H1 (cell line): ENCODE measurements at regions not wholly inside any gene's neighbourhood (a gene's known extent, or its start where the extent isn't known, plus 50 kb on each side); places are given as distances from the start of the nearest gene placed in this dataset.

Experiments used
- CTCF ChIA-PET: fragments of 300-600 bp; sonication (Branson Sonifier 250); formaldehyde crosslinking; loops from one replicate; lab custom pipeline; 2021; ENCODE audit not compliant: partially characterized antibody; lab: Charles Lee
- POLR2A ChIA-PET: fragments of 300-600 bp; sonication (Branson Sonifier 250); formaldehyde crosslinking; loops from one replicate; lab custom pipeline; 2021; ENCODE audit warnings: inconsistent platforms; ENCODE audit not compliant: partially characterized antibody; lab: Charles Lee
- DNase-seq, 2 experiments: peaks; one replicate each; pipeline versions ENCODE4 v3.0.0 to v3.0.0-alpha.2; 2010 to 2022; ENCODE audit warnings: low spot score in 2 of 2, low read depth in 1 of 2, mixed read lengths in 1 of 2
- FAIRE-seq: peaks from 2 replicates; lab custom pipeline; 2011; peaks lifted over from hg19 to GRCh38; lab: Jason Lieb, UNC
- H2AFZ ChIP-seq: 2 replicates; pipeline ENCODE4 v1.8.1; 2012; ENCODE audit warnings: low read length, inconsistent platforms
- H2AK5ac ChIP-seq: 2 replicates; pipeline ENCODE4 v1.6.1; 2013; ENCODE audit warnings: low read depth, low read length
- H2BK120ac ChIP-seq: replicated peaks from 2 replicates; pipeline ENCODE3; 2013; ENCODE audit warnings: low read depth, low read length, inconsistent platforms
- H2BK12ac ChIP-seq: 2 replicates; pipeline ENCODE4 v1.6.1; 2013; ENCODE audit warnings: low read depth, low read length
- H2BK15ac ChIP-seq: 2 replicates; pipeline ENCODE4 v1.6.1; 2013; ENCODE audit warnings: low read length
- H2BK20ac ChIP-seq: 2 replicates; pipeline ENCODE4 v1.6.1; 2013; ENCODE audit warnings: low read length
- H2BK5ac ChIP-seq: 2 replicates; pipeline ENCODE4 v1.6.1; 2013; ENCODE audit warnings: low read depth, low read length
- H3K14ac ChIP-seq: 2 replicates; pipeline ENCODE4 v1.6.1; 2013; ENCODE audit warnings: inconsistent platforms; ENCODE audit not compliant: insufficient read length
- H3K18ac ChIP-seq: 2 replicates; pipeline ENCODE4 v1.6.1; 2013; ENCODE audit warnings: low read length; ENCODE audit errors: extremely low read depth
- H3K23ac ChIP-seq: 2 replicates; pipeline ENCODE4 v1.6.1; 2013; ENCODE audit warnings: inconsistent platforms; ENCODE audit not compliant: insufficient read length
- H3K23me2 ChIP-seq: 2 replicates; pipeline ENCODE4 v1.6.1; 2013; ENCODE audit warnings: low read depth, low read length
- H3K27ac ChIP-seq: 2 replicates; pipeline ENCODE4 v1.6.1; 2011; ENCODE audit warnings: low read depth, low read length, inconsistent platforms
- H3K27me3 ChIP-seq, 4 experiments: replicated peaks in 1 of 4; 1 replicate in 1 of 4; 2 replicates in 3 of 4; pipeline versions ENCODE4 v1.6.1 to v1.8.1; 2011 to 2013; ENCODE audit warnings: low read length in 3 of 4, mild to moderate bottlenecking in 3 of 4, inconsistent platforms in 2 of 4, mixed read lengths in 2 of 4, moderate library complexity in 1 of 4; ENCODE audit not compliant: control insufficient read depth in 3 of 4, insufficient read depth in 3 of 4; ENCODE audit errors: extremely low read depth in 1 of 4
- H3K36me3 ChIP-seq, 4 experiments: 2 replicates each; pipeline versions ENCODE4 v1.6.1 to v1.8.1; 2011 to 2013; ENCODE audit warnings: mild to moderate bottlenecking in 4 of 4, low read length in 3 of 4, moderate library complexity in 2 of 4, control low read depth in 1 of 4, inconsistent platforms in 1 of 4; ENCODE audit not compliant: insufficient read depth in 4 of 4, control insufficient read depth in 2 of 4
- H3K4ac ChIP-seq: replicated peaks from 2 replicates; pipeline ENCODE3; 2013; ENCODE audit warnings: low read length, low read depth, mixed read lengths, inconsistent platforms; ENCODE audit not compliant: insufficient read length
- H3K4me1 ChIP-seq, 4 experiments: replicated peaks in 1 of 4; 1 replicate in 1 of 4; 2 replicates in 3 of 4; pipeline versions ENCODE4 v1.6.1 to v1.8.1; 2011 to 2013; ENCODE audit warnings: low read length in 3 of 4, inconsistent platforms in 2 of 4, mixed read lengths in 1 of 4; ENCODE audit not compliant: insufficient read depth in 4 of 4, control insufficient read depth in 3 of 4
- H3K4me2 ChIP-seq, 2 experiments: 2 replicates each; pipeline versions ENCODE4 v1.6.1 to v1.8.1; 2011 to 2013; ENCODE audit warnings: low read depth in 2 of 2, low read length in 2 of 2, control low read depth in 1 of 2, inconsistent platforms in 1 of 2, mild to moderate bottlenecking in 1 of 2; ENCODE audit not compliant: insufficient read depth in 1 of 2
- H3K4me3 ChIP-seq, 4 experiments: fragments of 200-600, 300-600 bp in 1 of 4; sonication (generic), shearing (Covaris generic), sonication (Bioruptor Twin) in 1 of 4; 2 replicates each; pipeline versions ENCODE4 v1.5.1 to v1.8.1; 2011 to 2016; ENCODE audit warnings: low read length in 4 of 4, low read depth in 3 of 4, control low read depth in 2 of 4, inconsistent platforms in 2 of 4, mild to moderate bottlenecking in 2 of 4, mixed read lengths in 1 of 4, moderate library complexity in 1 of 4; ENCODE audit not compliant: insufficient read depth in 2 of 4; ENCODE audit errors: extremely low read depth in 1 of 4
- H3K56ac ChIP-seq: replicated peaks from 2 replicates; pipeline ENCODE3; 2013; ENCODE audit warnings: low read depth, mild to moderate bottlenecking, mixed read lengths, low read length, inconsistent platforms; ENCODE audit not compliant: insufficient read length
- H3K79me1 ChIP-seq: 2 replicates; pipeline ENCODE4 v1.6.1; 2013; ENCODE audit warnings: low read depth, low read length, control low read depth
- H3K79me2 ChIP-seq, 2 experiments: 2 replicates each; pipeline versions ENCODE4 v1.6.1 to v1.8.1; 2012 to 2013; ENCODE audit warnings: low read length in 2 of 2, mild to moderate bottlenecking in 2 of 2, inconsistent platforms in 1 of 2; ENCODE audit not compliant: insufficient read depth in 2 of 2, control insufficient read depth in 1 of 2
- H3K9ac ChIP-seq, 4 experiments: replicated peaks in 1 of 4; 1 replicate in 1 of 4; 2 replicates in 3 of 4; pipeline versions ENCODE4 v1.6.1 to v1.8.1; 2011 to 2013; ENCODE audit warnings: low read depth in 3 of 4, low read length in 3 of 4, control low read depth in 2 of 4, mild to moderate bottlenecking in 2 of 4, moderate library complexity in 2 of 4, inconsistent platforms in 1 of 4; ENCODE audit errors: extremely low read depth in 1 of 4
- H3K9me3 ChIP-seq, 2 experiments: 2 replicates each; pipeline versions ENCODE4 v1.6.1 to v1.8.1; 2012 to 2013; ENCODE audit warnings: mild to moderate bottlenecking in 2 of 2, moderate library complexity in 2 of 2, control low read depth in 1 of 2, inconsistent platforms in 1 of 2, low read depth in 1 of 2, low read length in 1 of 2, mixed read lengths in 1 of 2; ENCODE audit not compliant: insufficient read depth in 2 of 2
- H4K20me1 ChIP-seq, 2 experiments: replicated peaks in 1 of 2; 2 replicates each; pipeline versions ENCODE3 to v1.8.1; 2011 to 2013; ENCODE audit warnings: inconsistent platforms in 2 of 2, low read length in 2 of 2, mild to moderate bottlenecking in 1 of 2; ENCODE audit not compliant: insufficient read depth in 2 of 2, control insufficient read depth in 1 of 2
- H4K5ac ChIP-seq: 2 replicates; pipeline ENCODE4 v1.6.1; 2013; ENCODE audit warnings: low read length, low read depth, mixed read lengths, inconsistent platforms; ENCODE audit not compliant: insufficient read length
- H4K8ac ChIP-seq: 2 replicates; pipeline ENCODE4 v1.8.0; 2013; ENCODE audit warnings: mild to moderate bottlenecking, moderate library complexity, low read length, inconsistent platforms; ENCODE audit not compliant: insufficient read depth; ENCODE audit errors: extremely low read depth
- H4K91ac ChIP-seq: replicated peaks from 2 replicates; pipeline ENCODE3; 2013; ENCODE audit warnings: low read length, mixed read lengths, inconsistent platforms; ENCODE audit not compliant: insufficient read length
- CEBPB ChIP-seq: IDR thresholded peaks from 2 replicates; pipeline ENCODE4 v1.6.1; 2012; ENCODE audit warnings: low read depth, low read length
- CTBP2 ChIP-seq: IDR thresholded peaks from 2 replicates; pipeline ENCODE4 v1.7.0; 2011; ENCODE audit warnings: borderline replicate concordance, mild to moderate bottlenecking, moderate library complexity, mixed read lengths, low read length; ENCODE audit not compliant: insufficient read depth, insufficient read length
- KDM5A ChIP-seq: fragments of 200-600 bp; IDR thresholded peaks from 2 replicates; pipeline ENCODE4 v1.7.1; 2012; ENCODE audit warnings: mild to moderate bottlenecking, low read length, inconsistent platforms, mixed read lengths
- SIX5 ChIP-seq: IDR thresholded peaks from 2 replicates; pipeline ENCODE4 v1.6.1; 2011; ENCODE audit warnings: mild to moderate bottlenecking, low read depth, low read length
- WGBS, 2 experiments: shearing (Covaris generic) in 1 of 2; methylation state at CpG; one replicate each; pipeline versions ENCODE4 v1.1.6 to v1.1.7; 2013 to 2015; ENCODE audit warnings: low lambda C conversion rate in 2 of 2, mixed read lengths in 2 of 2, inconsistent platforms in 1 of 2, low coverage in 1 of 2, missing lambda C conversion rate in 1 of 2; ENCODE audit not compliant: insufficient replicate concordance in 2 of 2, insufficient coverage in 1 of 2, insufficient read length in 1 of 2; ENCODE audit errors: extremely low coverage in 1 of 2, missing lambda C conversion rate in 1 of 2; 5-methylcytosine and 5-hydroxymethylcytosine counted together

GRCh38 chr12:33832900-33833299, 189.4 kb upstream of the ALG10 start:
- no peak overlapping the region for H2AK5ac ChIP-seq
- no peak overlapping the region for H3K18ac ChIP-seq
- no peaks in the 10 kb centered on the region for H3K9me3 ChIP-seq
- ChIA-PET POLR2A (no interaction called here), CTCF (no interaction called here)
- no peak overlapping the region for H3K14ac ChIP-seq
- H3K4me1 ChIP-seq: no peaks in the 10 kb centered on the region
- no peak overlapping the region for H2BK120ac ChIP-seq
- no peak overlapping the region for H2AFZ ChIP-seq
- no peak overlapping the region for H2BK15ac ChIP-seq
- no peaks in the 10 kb centered on the region for H3K23me2 ChIP-seq
- FAIRE-seq: no peak
- H3K4me2 ChIP-seq: no peak overlapping the region
- no peak overlapping the region for H3K9ac ChIP-seq
- no peaks in the 10 kb centered on the region; a peak in 1 of 7 replicates for H3K27me3 ChIP-seq
- no peak overlapping the region for H4K91ac ChIP-seq
- no peak overlapping the region for H2BK20ac ChIP-seq
- 91% methylated on average over 3 of the region's 3 CpGs; no CpG with 5 or more reads in 1 of the 2 experiments for WGBS, 2 experiments
- no peak overlapping the region for H3K4ac ChIP-seq
- H3K79me1 ChIP-seq: no peaks in the 10 kb centered on the region
- no peaks in the 10 kb centered on the region for H3K79me2 ChIP-seq
- no peak for TF ChIP-seq SIX5
- no peak for TF ChIP-seq KDM5A
- TF ChIP-seq CEBPB: 0 out of 2 replicates have a peak, but pooled peaks have one; percentile 21
- no peak for TF ChIP-seq CTBP2
- H4K5ac ChIP-seq: no peak overlapping the region
- no peaks in the 10 kb centered on the region for H4K20me1 ChIP-seq
- no peaks in the 10 kb centered on the region for H3K36me3 ChIP-seq
- no peak overlapping the region for H2BK5ac ChIP-seq
- H3K56ac ChIP-seq: no peak overlapping the region
- H4K8ac ChIP-seq: no peak overlapping the region
- H3K4me3 ChIP-seq: no peak overlapping the region
- H3K27ac ChIP-seq: no peak overlapping the region
- DNase-seq: no peak
- no peak overlapping the region for H2BK12ac ChIP-seq
- no peak overlapping the region for H3K23ac ChIP-seq
